Upper lobe of left lung (tissue), 6 donors: ENCODE measurements at regions not wholly inside any gene's neighbourhood (a gene's known extent, or its start where the extent isn't known, plus 50 kb on each side); places are given as distances from the start of the nearest gene placed in this dataset.
"Not testable (repeated sequence)": the region's sequence is repeated elsewhere in the genome, so short reads cannot be mapped to it uniquely, and the experiment has no call there.

Experiments used
- ATAC-seq, 2 donors: fragments of 200-7000 bp; cut with Tn5 transposase; one replicate each; pipeline ENCODE4 v1.9.1; 2022; ENCODE audit warnings: mild to moderate bottlenecking in 2 of 2, moderate library complexity in 2 of 2; ENCODE audit not compliant: low FRiP score in 2 of 2
- DNase-seq, 2 donors: peaks; one replicate each; pipeline ENCODE4 v3.0.0-alpha.2; 2019 to 2020
- H3K27ac ChIP-seq, 4 donors: fragments of 200-600 bp; sonication (generic); one replicate each; pipeline ENCODE4 v1.5.1; 2016 to 2019
- H3K27me3 ChIP-seq, 4 donors: fragments of 200-600 bp; sonication (generic); one replicate each; pipeline ENCODE4 v1.5.1; 2017 to 2019
- H3K36me3 ChIP-seq, 4 donors: fragments of 200-600 bp; sonication (generic); one replicate each; pipeline ENCODE4 v1.5.1; 2016 to 2019
- H3K4me1 ChIP-seq, 4 donors: fragments of 200-600 bp; sonication (generic); one replicate each; pipeline ENCODE4 v1.5.1; 2018 to 2019
- H3K4me3 ChIP-seq, 4 donors: fragments of 200-600 bp; sonication (generic); one replicate each; pipeline ENCODE4 v1.5.1; 2017 to 2019; ENCODE audit warnings: mild to moderate bottlenecking in 2 of 4, moderate library complexity in 1 of 4
- H3K9me3 ChIP-seq, 4 donors: fragments of 200-600 bp; sonication (generic); one replicate each; pipeline ENCODE4 v1.5.1; 2018 to 2019
- CTCF ChIP-seq, 6 experiments: fragments of 450-650 bp in 4 of 6; fragments of 200-600 bp in 2 of 6; sonication (generic) in 2 of 6; IDR thresholded peaks; one replicate each; pipeline ENCODE4 v1.5.1; 2016 to 2019; ENCODE audit warnings: antibody characterized with exemption in 6 of 6
- EP300 ChIP-seq, 4 donors: sonication (generic); formaldehyde crosslinking; IDR thresholded peaks; one replicate each; pipeline ENCODE4 v1.5.1; 2017; ENCODE audit warnings: antibody characterized with exemption in 4 of 4, control low read depth in 2 of 4
- POLR2A ChIP-seq, 4 donors: fragments of 450-650 bp; IDR thresholded peaks; one replicate each; pipeline ENCODE4 v1.5.1; 2016 to 2017; ENCODE audit warnings: antibody characterized with exemption in 4 of 4, mild to moderate bottlenecking in 2 of 4
- POLR2AphosphoS5 ChIP-seq, 2 donors: sonication (generic); formaldehyde crosslinking; IDR thresholded peaks; one replicate each; pipeline ENCODE4 v1.5.1; 2017; ENCODE audit warnings: antibody characterized with exemption in 2 of 2
- WGBS, 2 donors: methylation state at CpG; one replicate each; pipeline ENCODE4 v1.1.5; 2017 to 2018; 5-methylcytosine and 5-hydroxymethylcytosine counted together
- donor health status: DM: no; HTN: no; CAD: no; lungs with moderate emphysema.
- donor health status: DM: no; HTN: yes; CAD: no; lungs with severe emphysema.

DNA sequence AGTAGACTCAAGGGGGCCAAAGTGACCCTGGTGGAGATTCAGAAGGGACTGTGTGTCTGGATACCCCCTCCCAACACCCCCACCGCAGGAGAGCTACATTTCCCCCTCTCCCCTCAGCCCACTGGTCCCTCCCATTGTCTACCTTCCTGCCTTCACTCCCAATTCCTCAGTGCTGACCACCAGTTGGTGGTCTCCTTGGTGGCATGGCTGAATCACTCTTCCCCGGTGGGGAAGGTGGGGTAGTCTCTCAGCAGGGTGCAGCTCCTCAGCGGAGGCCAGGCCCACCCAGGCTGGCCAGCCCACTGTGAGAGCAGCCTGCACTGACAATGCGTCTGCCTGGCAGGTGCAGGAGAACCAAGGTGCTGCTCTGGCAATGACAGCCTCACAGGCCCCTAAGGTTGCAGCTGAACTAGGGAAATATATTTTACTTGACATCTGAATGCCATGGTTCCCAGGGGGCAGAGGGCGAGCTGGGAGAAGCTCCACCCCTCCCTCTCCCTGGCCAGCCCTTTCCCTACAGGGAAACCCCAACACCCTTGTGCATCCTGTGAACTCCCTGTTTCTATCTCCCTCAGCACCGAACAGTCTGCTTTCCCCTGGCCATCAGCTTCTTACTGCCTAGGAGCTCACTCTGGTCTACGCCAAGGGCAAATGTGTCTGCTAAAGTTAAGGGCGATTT is 62.6 kb upstream of the PAX8 start:
- no peak for ATAC-seq
- 78 to 82% methylated on average over 6 to 8 of the region's 8 CpGs for WGBS, 2 donors
- no peak for DNase-seq
- no peak overlapping the region for H3K4me3 ChIP-seq
- no peaks in the 10 kb centered on the region for H3K27me3 ChIP-seq
- no peaks in the 10 kb centered on the region for H3K9me3 ChIP-seq
- TF ChIP-seq EP300 (IDR thresholded peaks at IDR 0.05), result no peak
- TF ChIP-seq POLR2A (IDR thresholded peaks at IDR 0.05), result no peak
- TF ChIP-seq POLR2AphosphoS5 (IDR thresholded peaks at IDR 0.05), result no peak
- no peak for TF ChIP-seq CTCF (IDR thresholded peaks at IDR 0.05)
- H3K36me3 ChIP-seq, result no peaks in the 10 kb centered on the region
- no peaks in the 10 kb centered on the region for H3K4me1 ChIP-seq
- no peak overlapping the region for H3K27ac ChIP-seq

GRCh38 chr2:113337809-113338208 is 59.1 kb upstream of the PAX8 start:
- H3K4me3 ChIP-seq, result no peak overlapping the region
- no peak for TF ChIP-seq POLR2A (IDR thresholded peaks at IDR 0.05)
- TF ChIP-seq EP300 (IDR thresholded peaks at IDR 0.05), result no peak
- TF ChIP-seq CTCF (IDR thresholded peaks at IDR 0.05), result no peak
- TF ChIP-seq POLR2AphosphoS5 (IDR thresholded peaks at IDR 0.05), result no peak
- DNase-seq (no peak), ATAC-seq (no peak)
- no peaks in the 10 kb centered on the region for H3K36me3 ChIP-seq
- H3K4me1 ChIP-seq, result peaks cover 0 to 6% (median 2%) of the 10 kb centered on the region in 4 donors
- H3K27me3 ChIP-seq, result no peaks in the 10 kb centered on the region
- no peak overlapping the region for H3K27ac ChIP-seq
- 43 to 47% methylated on average over 4 to 5 of the region's 5 CpGs for WGBS, 2 donors
- H3K9me3 ChIP-seq, result no peaks in the 10 kb centered on the region

- not testable (repeated sequence) for H3K36me3 ChIP-seq, H3K4me3 ChIP-seq, H3K9me3 ChIP-seq, H3K4me1 ChIP-seq, H3K27me3 ChIP-seq
- WGBS, 2 donors, result 53 to 68% methylated on average over 3 of the region's 3 CpGs
- TF ChIP-seq POLR2AphosphoS5 (IDR thresholded peaks at IDR 0.05), result peak in 1 of 2 donors; percentile 25
- ATAC-seq (peak in 1 of 2 donors; percentile 56), DNase-seq (peak in 1 of 2 donors; percentile 69)
- peak overlapping the region in 1 of 4 donors; percentile 2 for H3K27ac ChIP-seq
These were observed 57.3 kb upstream of the PAX8 start for GRCh38 chr2:113336040-113336439.

- 84 to 87% methylated on average over 5 of the region's 5 CpGs for WGBS, 2 donors
- H3K36me3 ChIP-seq, result no peaks in the 10 kb centered on the region
- no peak for DNase-seq
These were observed 55.4 kb upstream of the PAX8 start for GRCh38 chr2:113334147-113334546.

GRCh38 chr2:113333735-113334134 is 55.0 kb upstream of the PAX8 start:
- peaks cover 0 to 12% (median 5%) of the 10 kb centered on the region in 4 donors for H3K4me1 ChIP-seq
- WGBS, 2 donors, result 75 to 82% methylated on average over 5 of the region's 5 CpGs
- H3K9me3 ChIP-seq, H3K36me3 ChIP-seq, H3K27ac ChIP-seq, H3K27me3 ChIP-seq, DNase-seq, ATAC-seq, H3K4me3 ChIP-seq: not testable (repeated sequence)

More at GRCh38 chr2:113334147-113334546, 55.4 kb upstream of the PAX8 start:
- H3K27ac ChIP-seq, result no peak overlapping the region
- H3K27me3 ChIP-seq, result no peaks in the 10 kb centered on the region
- TF ChIP-seq POLR2A (IDR thresholded peaks at IDR 0.05) (no peak), CTCF (IDR thresholded peaks at IDR 0.05) (no peak), EP300 (IDR thresholded peaks at IDR 0.05) (no peak), POLR2AphosphoS5 (IDR thresholded peaks at IDR 0.05) (no peak)
- no peaks in the 10 kb centered on the region for H3K9me3 ChIP-seq
- peaks cover 0 to 11% (median 4%) of the 10 kb centered on the region in 4 donors for H3K4me1 ChIP-seq
- no peak overlapping the region for H3K4me3 ChIP-seq
- ATAC-seq, result no peak

DNA sequence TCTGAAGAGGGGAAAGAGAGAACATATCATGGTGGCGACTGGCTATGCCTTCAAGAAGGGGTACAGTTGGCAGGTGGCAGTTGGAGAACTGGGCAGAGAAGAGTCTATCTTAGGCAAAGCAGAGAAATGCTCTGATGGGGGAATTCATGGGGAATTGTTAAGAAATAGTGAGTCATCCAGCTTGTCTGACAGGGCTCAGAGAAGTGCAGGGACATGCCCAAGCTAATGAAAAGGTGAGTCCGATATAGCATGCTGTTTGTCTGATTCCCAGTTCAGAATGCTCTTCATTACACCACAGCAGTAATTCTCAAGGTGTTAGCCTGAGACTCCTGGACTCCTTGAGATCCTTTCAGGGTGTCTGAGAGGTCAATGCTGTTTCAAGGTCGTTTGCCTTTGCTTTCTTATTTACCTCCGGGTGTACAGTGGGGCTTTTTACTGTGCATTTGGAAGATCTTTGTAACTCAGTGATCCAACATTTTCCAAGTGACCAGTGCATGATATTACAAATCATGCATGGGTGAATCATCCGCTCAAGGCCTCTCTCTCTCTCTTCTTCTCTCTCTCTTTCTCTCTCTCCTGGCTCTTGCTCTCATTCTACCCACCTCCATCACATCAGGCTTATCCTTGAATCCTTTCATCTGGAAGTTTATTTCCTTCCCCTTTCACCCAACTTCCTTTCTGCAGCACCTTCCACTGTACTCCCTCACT is 51.5 kb upstream of the PAX8 start:
- 74 to 77% methylated on average over 5 of the region's 5 CpGs for WGBS, 2 donors
- not testable (repeated sequence) for H3K36me3 ChIP-seq, H3K27ac ChIP-seq, DNase-seq, H3K27me3 ChIP-seq, H3K9me3 ChIP-seq, ATAC-seq, H3K4me3 ChIP-seq
- H3K4me1 ChIP-seq, result peaks cover 0 to 17% (median 5%) of the 10 kb centered on the region in 4 donors

DNA sequence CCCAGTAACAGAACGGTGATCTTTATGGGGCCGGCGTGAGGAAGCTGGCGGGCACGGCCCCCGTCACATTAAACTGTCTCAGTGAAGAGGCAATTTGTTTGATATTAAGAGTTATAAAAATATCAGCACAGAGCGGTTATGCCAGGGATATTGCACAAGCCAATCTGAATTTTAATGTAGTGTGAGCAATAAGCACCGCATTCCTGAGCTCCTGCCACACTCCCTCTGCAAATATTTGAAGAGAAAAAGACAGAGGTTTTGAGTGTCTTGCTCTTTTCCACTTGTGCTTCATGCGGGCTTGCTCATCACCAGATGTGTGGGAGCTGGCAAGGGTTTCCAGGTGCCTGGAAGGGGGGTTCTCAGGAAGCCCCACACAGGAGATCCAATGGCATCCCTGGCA is 50.3 kb upstream of the PAX8 start:
- not testable (repeated sequence) for H3K36me3 ChIP-seq, H3K27me3 ChIP-seq, H3K4me3 ChIP-seq, H3K9me3 ChIP-seq, DNase-seq
- peak; percentile 25 to 43 for ATAC-seq
- peak overlapping the region in 1 of 4 donors; percentile 4 for H3K27ac ChIP-seq
- H3K4me1 ChIP-seq, result peaks cover 2 to 17% (median 13%) of the 10 kb centered on the region in 4 donors
- 60 to 65% methylated on average over 9 of the region's 9 CpGs for WGBS, 2 donors

GRCh38 chr2:113328572-113328971 is 49.9 kb upstream of the PAX8 start:
- ATAC-seq, DNase-seq, H3K36me3 ChIP-seq, H3K27me3 ChIP-seq, H3K9me3 ChIP-seq, H3K4me3 ChIP-seq: not testable (repeated sequence)
- H3K27ac ChIP-seq, result peak overlapping the region in 1 of 4 donors; percentile 4
- H3K4me1 ChIP-seq, result peaks cover 2 to 17% (median 13%) of the 10 kb centered on the region in 4 donors
- 90 to 95% methylated on average over 1 of the region's 1 CpG for WGBS, 2 donors
